Keratinocyte (primary cell): ENCODE measurements at regions not wholly inside any gene's neighbourhood (a gene's known extent, or its start where the extent isn't known, plus 50 kb on each side); places are given as distances from the start of the nearest gene placed in this dataset.

Source experiments
- DNase-seq: peaks from one replicate; pipeline ENCODE4 v3.0.0-alpha.2; 2011; ENCODE audit warnings: low read depth, missing footprints, low spot score
- FAIRE-seq: peaks from 2 replicates; lab custom pipeline; 2011; peaks lifted over from hg19 to GRCh38; lab: Jason Lieb, UNC
- H2AFZ ChIP-seq: 2 replicates; pipeline ENCODE4 v1.6.0; 2012; ENCODE audit warnings: low read length, control low read depth, inconsistent platforms; ENCODE audit not compliant: control insufficient read depth
- H3K27ac ChIP-seq: 2 replicates; pipeline ENCODE4 v1.5.1; 2011; ENCODE audit warnings: low read length; ENCODE audit not compliant: control insufficient read depth, insufficient read depth
- H3K27me3 ChIP-seq: 3 replicates; pipeline ENCODE4 v1.6.0; 2011; ENCODE audit warnings: low read length; ENCODE audit not compliant: control insufficient read depth, insufficient read depth; ENCODE audit errors: extremely low read depth
- H3K36me3 ChIP-seq, 2 experiments: 2 replicates in 1 of 2; 3 replicates in 1 of 2; pipeline ENCODE4 v1.5.1; 2011; ENCODE audit warnings: low read length in 2 of 2, mild to moderate bottlenecking in 1 of 2; ENCODE audit not compliant: control insufficient read depth in 2 of 2, insufficient read depth in 2 of 2; ENCODE audit errors: extremely low read depth in 1 of 2
- H3K4me1 ChIP-seq: 3 replicates; pipeline ENCODE4 v1.5.1; 2011; ENCODE audit warnings: low read length; ENCODE audit not compliant: control insufficient read depth, insufficient read depth; ENCODE audit errors: extremely low read depth
- H3K4me2 ChIP-seq: 3 replicates; pipeline ENCODE4 v1.6.0; 2011; ENCODE audit warnings: low read depth, low read length; ENCODE audit not compliant: control insufficient read depth, insufficient read depth; ENCODE audit errors: extremely low read depth
- H3K4me3 ChIP-seq, 3 experiments: fragments of 200-600 bp in 1 of 3; sonication (generic) in 1 of 3; 2 replicates in 2 of 3; 3 replicates in 1 of 3; pipeline ENCODE4 v1.5.1; 2011 to 2016; ENCODE audit warnings: low read length in 3 of 3, mild to moderate bottlenecking in 3 of 3, control low read depth in 2 of 3, inconsistent platforms in 1 of 3, low read depth in 1 of 3, mixed read lengths in 1 of 3, mixed run types in 1 of 3, moderate library complexity in 1 of 3; ENCODE audit not compliant: control insufficient read depth in 2 of 3, insufficient read depth in 2 of 3; ENCODE audit errors: extremely low read depth in 1 of 3
- H3K79me2 ChIP-seq: 2 replicates; pipeline ENCODE4 v1.6.0; 2012; ENCODE audit warnings: low read length; ENCODE audit not compliant: control insufficient read depth, insufficient read depth
- H3K9ac ChIP-seq: 3 replicates; pipeline ENCODE4 v1.6.0; 2011; ENCODE audit warnings: low read length; ENCODE audit not compliant: control insufficient read depth, insufficient read depth; ENCODE audit errors: extremely low read depth
- H3K9me1 ChIP-seq: 3 replicates; pipeline ENCODE4 v1.6.0; 2011; ENCODE audit warnings: low read length; ENCODE audit not compliant: control insufficient read depth, insufficient read depth; ENCODE audit errors: extremely low read depth
- H3K9me3 ChIP-seq: 2 replicates; pipeline ENCODE4 v1.5.1; 2012; ENCODE audit warnings: low read depth, low read length; ENCODE audit not compliant: control insufficient read depth
- H4K20me1 ChIP-seq: 3 replicates; pipeline ENCODE4 v1.6.0; 2011; ENCODE audit warnings: low read length; ENCODE audit not compliant: control insufficient read depth, insufficient read depth; ENCODE audit errors: extremely low read depth
- CTCF ChIP-seq, 3 experiments: IDR thresholded peaks in 1 of 3; conservative IDR thresholded peaks in 1 of 3; optimal IDR thresholded peaks in 1 of 3; 2 replicates in 2 of 3; 3 replicates in 1 of 3; pipeline versions ENCODE3 to v1.5.1; 2011; ENCODE audit warnings: low read length in 3 of 3, mild to moderate bottlenecking in 3 of 3, moderate library complexity in 2 of 3, control low read depth in 1 of 3, inconsistent platforms in 1 of 3; ENCODE audit not compliant: insufficient read depth in 2 of 3; ENCODE audit errors: extremely low read depth in 1 of 3
- EZH2 ChIP-seq: IDR thresholded peaks from one replicate; pipeline ENCODE4 v1.6.1; 2012; ENCODE audit warnings: inconsistent platforms, mild to moderate bottlenecking, low read length, moderate library complexity
- dilution Hi-C: fragments of 300-500 bp; cut with MboI; formaldehyde crosslinking; loops from one replicate; pipeline ENCODE4 v1.7.0; 2020; ENCODE audit warnings: low sequenced_read_pairs; ENCODE audit not compliant: extremely low pct_ligation_motif_present

DNA sequence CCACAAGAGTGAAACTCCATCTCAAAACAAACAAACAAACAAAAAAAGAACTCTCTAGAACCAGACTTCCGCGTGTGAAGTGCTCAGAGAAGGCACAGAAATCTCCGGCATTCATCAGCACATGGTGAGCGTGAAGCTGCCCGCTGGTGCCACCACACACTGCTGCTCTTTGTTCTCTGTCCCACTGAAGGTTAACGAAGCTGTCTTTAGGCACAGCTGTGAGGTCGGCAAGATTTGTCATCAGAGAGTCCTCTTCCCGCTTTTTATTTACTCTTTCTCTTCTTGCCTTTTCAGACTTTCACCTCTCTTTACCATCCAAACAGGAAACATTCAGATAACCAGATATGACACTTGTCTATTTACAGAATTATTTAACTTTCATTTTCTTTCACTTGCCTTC is 115.2 kb upstream of the ARGLU1 start:
- Histone ChIP-seq H3K79me2 (no peaks in the 10 kb centered on the region), H3K4me2 (no peak overlapping the region), H3K9ac (no peak overlapping the region), H3K36me3 (no peaks in the 10 kb centered on the region), H3K9me3 (no peaks in the 10 kb centered on the region), H3K9me1 (no peaks in the 10 kb centered on the region), H3K27me3 (no peaks in the 10 kb centered on the region), H3K4me3 (no peak overlapping the region), H2AFZ (no peak overlapping the region), H3K27ac (no peak overlapping the region), H4K20me1 (no peaks in the 10 kb centered on the region), H3K4me1 (no peaks in the 10 kb centered on the region)
- dilution Hi-C loops, result no loop called here
- no peak for DNase-seq
- no peak for FAIRE-seq
- no peak for TF ChIP-seq EZH2
- no peak for TF ChIP-seq CTCF (optimal IDR thresholded peaks at IDR 0.05 in 1 of 3, IDR thresholded peaks at IDR 0.05 in 1 of 3, conservative IDR thresholded peaks at IDR 0.05 in 1 of 3; ENCODE audit: extremely low read depth in 1 of 3, insufficient read depth in 2 of 3, low read length in 3 of 3)

DNA sequence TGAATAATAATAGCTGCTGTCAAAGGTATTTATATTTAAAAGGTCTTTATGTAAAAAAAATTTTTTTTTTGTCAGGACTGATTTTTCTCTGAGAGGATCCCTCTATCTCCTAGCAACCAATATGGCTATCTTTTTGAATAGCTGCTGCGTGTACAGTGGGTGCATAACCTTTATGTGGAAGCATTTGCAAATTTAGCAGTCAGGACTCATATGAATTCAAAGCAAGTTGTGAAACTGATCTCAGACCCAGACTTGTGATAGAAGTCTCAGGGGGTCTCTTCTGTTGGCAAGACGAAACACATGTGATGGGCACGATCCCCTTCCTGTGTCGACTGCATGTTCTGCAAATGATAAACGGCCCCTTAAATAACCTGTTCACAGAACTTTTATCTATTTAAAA is 114.1 kb upstream of the ARGLU1 start:
- Histone ChIP-seq H3K4me1 (no peaks in the 10 kb centered on the region), H3K27ac (no peak overlapping the region), H3K27me3 (no peaks in the 10 kb centered on the region), H3K9me1 (no peaks in the 10 kb centered on the region), H2AFZ (no peak overlapping the region), H3K9ac (no peak overlapping the region), H3K36me3 (no peaks in the 10 kb centered on the region), H3K4me2 (no peak overlapping the region), H3K79me2 (no peaks in the 10 kb centered on the region), H3K4me3 (no peak overlapping the region), H4K20me1 (no peaks in the 10 kb centered on the region), H3K9me3 (no peaks in the 10 kb centered on the region)
- dilution Hi-C loops, result no loop called here
- FAIRE-seq (no peak), DNase-seq (no peak)
- TF ChIP-seq EZH2 (no peak), CTCF (optimal IDR thresholded peaks at IDR 0.05 in 1 of 3, IDR thresholded peaks at IDR 0.05 in 1 of 3, conservative IDR thresholded peaks at IDR 0.05 in 1 of 3; ENCODE audit: extremely low read depth in 1 of 3, insufficient read depth in 2 of 3, low read length in 3 of 3) (no peak)
